GM19239 (cell line): ENCODE measurements at regions not wholly inside any gene's neighbourhood (a gene's known extent, or its start where the extent isn't known, plus 50 kb on each side); places are given as distances from the start of the nearest gene placed in this dataset.

ENCODE experiments used
- DNase-seq: peaks from one replicate; pipeline ENCODE4 v3.0.0; 2011; ENCODE audit warnings: low spot score; ENCODE audit not compliant: insufficient read length
- FAIRE-seq: peaks from 2 replicates; lab custom pipeline; 2011; peaks lifted over from hg19 to GRCh38; lab: Jason Lieb, UNC

DNA sequence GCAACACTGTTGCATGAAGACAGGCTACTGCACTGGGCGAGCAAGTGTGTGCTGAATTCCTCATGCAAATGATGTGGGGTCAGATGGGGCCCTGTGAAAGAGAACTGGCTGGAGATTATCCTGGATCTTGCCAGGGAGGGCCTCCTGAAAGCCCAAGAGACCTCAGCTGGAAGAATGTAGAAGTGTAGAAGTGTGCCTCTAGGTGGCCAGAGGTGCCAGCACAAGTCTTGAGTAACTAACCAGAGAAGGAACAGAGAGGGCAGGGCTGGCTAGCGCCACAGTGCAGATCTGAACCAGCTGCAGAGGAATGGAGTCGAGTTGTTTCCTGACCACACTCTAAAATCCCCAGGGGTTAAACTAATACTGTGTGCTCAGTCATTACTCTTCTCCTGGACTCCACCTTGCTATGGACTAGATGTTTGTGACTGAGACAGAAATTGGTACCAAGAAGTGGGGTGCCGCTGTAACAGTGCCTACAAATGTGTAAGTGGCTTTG lies 399.3 kb downstream of the LRATD1 start:
- FAIRE-seq = no peak
- DNase-seq = peak; percentile 8

DNA sequence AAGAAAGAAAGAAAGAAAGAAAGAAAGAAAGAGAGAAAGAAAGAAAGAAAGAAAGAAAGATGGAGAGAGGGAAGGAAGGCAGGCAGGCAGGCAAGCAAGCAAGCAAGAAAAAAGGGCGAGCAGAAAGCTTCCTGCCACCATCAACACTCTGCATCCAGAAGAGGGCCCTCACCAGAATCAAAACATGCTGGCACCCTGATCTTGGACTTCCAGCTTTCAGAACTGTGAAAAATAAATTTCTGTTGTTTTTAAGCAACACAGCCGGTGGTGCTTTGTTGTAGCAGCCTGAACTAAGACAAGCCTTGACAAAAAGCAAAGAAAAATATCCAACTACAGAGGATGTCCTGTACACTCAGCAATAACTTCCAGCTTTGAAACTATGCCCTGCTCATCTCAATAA lies 401.7 kb downstream of the LRATD1 start:
- DNase-seq (no peak), FAIRE-seq (no peak)

DNA sequence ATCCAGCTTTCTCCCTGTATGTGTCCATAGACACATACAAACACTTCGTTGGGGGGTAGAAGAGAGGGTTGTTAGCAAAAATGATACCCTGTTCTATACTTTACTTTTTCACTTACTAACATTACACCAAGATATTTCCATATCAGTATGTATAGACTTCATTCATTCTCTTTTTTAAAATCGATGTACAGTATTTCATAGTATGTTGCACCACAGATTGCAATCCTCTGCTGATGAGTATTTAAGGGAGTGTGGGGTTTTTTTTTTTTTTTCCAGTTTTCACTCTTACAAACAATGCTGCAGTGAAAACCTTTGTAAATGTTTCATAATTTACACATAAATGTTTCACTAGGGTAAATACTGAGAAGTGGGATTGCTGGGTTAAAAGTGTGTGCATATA lies 402.3 kb downstream of the LRATD1 start:
- DNase-seq (no peak), FAIRE-seq (no peak)

DNA sequence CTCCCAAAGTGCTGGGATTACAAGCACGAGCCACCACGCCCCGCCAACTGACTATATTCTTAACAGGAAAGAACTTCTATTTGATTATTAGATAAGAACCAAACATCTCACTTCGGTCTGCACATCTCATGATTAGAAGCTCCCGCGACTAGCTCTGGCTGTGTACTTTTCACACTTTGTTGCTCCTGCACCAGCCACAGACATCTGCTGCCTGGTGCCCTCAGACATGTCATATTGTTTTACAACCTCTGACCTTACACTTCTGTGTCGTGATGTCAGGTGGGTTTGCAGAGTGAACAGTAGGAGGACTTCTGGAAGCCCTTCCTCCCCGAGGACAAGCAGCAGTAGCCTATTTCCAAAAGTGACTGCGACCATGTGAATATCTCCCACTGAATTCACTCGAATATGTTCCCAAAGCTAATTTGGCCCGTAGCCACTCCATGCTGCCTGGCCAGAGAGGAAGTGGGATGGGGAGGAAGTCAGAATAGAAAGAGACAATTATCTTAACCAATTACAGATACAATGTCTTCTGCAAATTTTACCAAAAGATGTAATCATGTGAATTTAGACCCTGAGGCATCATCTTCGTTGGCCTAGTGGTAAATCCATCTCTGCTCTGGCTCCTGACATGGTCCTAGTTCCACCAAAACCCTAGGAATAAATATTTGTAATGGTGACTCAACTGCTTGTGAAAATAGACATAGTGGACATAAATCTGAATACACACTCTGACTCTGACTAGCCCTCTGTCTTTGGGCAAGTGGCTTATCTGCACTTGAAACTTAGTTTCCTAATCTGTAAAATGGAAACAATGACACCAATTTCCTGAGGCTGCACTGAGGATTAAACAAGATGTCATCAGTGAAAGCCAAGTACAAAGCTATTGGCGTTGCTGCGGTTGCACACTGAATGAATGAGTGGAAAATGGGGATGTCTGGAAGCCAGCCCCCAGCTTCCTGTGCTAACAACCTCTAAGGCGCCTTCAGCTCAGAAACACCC lies 406.1 kb downstream of the LRATD1 start:
- FAIRE-seq = no peak
- DNase-seq = no peak

DNA sequence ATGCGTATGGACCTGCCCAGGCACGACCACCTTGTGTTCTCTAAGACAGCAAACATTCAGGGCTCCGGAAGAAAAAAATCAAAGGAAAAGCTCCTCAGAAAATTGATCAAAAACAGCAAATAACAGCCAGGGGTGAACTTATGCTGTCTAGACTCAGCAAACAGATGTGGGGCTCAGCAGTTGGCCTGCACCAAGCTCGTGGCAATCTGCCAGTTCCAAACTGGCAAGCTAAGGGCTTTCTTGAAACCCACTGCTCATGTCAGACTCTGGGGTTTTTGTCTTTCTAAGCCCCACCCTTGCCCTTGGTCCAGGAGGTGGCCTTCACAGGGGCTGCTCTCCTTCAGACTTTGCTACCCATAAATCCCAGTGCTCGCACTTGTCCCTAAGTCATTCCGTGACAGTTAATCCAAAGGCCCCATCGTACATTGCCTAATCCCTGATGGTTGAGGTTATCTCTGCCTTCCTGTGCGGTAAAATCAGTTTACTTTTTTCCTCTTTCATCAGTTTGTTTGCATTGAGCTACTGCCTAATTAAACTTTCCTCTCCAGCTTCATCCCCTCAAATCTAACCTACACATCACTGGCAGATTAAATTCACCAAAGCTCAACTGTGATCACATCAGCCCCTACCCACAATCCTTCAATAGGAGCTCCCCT lies 408.0 kb downstream of the LRATD1 start:
- DNase-seq (no peak), FAIRE-seq (no peak)

DNA sequence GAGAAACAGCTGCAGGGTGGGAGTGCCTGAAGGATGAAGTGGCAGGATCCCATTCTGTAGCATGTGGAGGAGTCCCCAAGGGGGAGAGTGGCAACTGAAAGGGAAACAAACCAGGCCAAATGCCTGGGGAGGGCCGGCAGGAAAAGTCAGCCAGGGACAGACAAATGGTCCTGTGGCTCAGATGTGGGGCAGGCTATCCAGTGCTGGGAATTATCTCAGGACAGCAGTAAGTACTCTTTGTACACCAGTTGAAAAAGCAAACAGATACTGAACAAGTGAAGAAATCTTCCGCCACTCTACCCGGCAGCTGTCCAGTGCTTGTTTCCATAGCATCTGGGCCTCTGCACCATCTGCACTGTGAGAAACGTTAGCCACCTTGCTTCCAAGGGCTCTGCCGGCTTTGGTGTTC lies 408.9 kb downstream of the LRATD1 start:
- DNase-seq (no peak), FAIRE-seq (no peak)

DNA sequence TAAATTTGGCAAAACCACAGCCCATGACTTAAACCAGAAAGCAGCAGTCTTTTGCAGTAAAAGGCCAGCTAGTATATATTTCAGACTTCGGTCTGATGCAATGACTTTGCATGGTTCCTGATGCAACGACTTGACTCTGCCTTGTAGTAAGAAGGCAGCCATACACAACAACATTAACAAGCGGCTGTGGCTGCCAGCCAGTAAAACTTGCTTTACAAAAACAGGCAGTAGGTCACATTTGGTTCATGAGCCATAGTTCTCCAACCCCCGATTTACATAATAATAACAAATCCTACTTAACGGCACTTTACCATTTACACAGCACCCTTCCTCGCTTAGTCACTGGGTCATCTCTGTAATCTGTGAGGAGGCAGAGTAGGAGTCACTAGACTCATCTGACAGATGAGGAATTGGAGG lies 410.3 kb downstream of the LRATD1 start:
- DNase-seq = no peak
- FAIRE-seq = no peak

DNA sequence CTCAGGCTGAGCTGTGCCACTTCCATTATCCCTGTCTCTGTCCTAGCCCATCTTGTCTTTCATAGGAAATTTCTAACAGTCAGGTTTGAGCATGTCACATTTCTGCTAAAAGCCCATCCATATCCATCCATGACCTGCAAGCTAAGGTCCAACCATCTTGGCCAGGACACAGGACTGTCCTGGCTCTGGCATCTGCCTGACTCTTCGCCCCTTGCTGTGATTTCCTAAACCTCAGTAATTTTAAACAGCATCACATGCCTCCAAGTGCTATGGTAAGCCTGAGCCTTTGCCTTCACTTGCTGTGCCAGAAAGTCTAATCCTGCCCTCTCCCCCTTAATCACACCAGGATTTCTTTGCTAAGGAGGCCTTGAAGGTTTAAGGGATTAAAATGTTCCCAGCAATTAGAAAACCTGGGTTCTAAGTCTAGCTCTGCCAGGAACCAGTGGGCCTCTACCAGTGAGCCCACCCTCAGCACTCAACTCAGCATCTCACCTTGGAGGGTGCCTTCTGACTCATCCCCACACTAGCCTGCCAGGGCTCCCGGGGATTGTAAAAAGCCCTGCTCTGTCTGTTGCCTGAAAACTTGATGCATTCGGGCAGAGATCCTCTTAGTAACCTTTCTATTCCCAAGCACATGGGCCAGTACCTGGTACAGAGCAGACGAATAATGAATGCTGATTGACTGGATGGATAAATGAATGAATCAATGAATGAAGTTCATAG lies 411.0 kb downstream of the LRATD1 start:
- DNase-seq (no peak), FAIRE-seq (no peak)

DNA sequence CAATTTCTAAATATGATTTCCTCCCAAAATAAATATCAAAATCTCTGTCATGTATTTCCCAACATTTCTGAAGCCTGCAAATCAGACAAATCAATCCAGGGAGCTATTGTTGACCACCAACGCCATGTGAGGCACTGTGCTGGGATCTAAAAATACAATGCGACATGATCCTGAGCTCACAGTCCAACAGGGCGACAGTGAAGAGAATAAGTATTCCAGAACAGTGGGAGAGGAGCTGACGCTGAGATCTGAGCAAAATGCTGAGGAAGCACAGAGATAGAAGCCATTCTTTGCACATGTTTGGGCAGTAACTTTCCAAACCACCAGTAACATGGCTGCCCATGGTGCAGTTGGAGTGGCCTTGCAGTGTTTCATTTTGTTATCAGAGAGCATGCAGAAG lies 412.5 kb downstream of the LRATD1 start:
- DNase-seq = no peak
- FAIRE-seq = no peak

DNA sequence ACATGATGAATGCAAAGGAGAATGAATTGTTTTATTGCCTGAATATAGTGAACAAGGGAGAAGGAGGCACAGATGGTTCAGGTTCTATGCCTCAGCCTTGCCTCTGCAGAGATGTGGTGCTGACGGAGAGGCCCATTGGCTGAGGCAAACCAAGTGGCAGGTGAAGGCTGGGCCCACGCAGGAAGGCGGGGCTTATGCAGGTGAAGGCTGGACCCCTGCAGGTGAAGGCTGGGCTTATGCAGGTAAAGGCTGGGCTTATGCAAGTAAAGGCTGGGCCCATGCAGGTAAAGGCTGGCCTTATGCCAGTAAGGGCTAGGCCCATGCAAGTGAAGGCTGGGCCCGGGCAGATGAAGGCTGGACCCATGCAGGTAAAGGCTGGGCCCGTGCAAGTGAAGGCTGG lies 414.7 kb downstream of the LRATD1 start:
- FAIRE-seq = no peak
- no peak for DNase-seq

DNA sequence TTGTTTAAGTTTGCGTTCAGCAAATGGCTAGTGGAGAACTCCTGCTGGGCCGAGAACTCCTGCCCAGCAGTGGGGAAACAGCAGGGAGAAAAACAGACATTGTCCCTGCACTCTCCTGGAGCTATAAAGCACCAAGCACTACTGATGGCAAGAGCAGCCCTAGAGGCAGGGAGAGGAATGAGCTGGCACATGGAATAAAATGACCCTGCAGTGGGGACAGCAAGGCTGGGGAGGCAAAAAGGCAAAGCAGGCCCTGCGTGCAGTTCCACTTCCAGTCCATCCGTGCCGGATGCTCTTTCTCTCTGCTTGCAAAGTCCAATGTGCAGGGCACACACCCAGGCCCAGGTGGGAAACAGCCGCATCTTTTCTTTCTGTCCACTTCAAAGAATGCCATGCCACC lies 415.5 kb downstream of the LRATD1 start:
- FAIRE-seq (no peak), DNase-seq (no peak)

DNA sequence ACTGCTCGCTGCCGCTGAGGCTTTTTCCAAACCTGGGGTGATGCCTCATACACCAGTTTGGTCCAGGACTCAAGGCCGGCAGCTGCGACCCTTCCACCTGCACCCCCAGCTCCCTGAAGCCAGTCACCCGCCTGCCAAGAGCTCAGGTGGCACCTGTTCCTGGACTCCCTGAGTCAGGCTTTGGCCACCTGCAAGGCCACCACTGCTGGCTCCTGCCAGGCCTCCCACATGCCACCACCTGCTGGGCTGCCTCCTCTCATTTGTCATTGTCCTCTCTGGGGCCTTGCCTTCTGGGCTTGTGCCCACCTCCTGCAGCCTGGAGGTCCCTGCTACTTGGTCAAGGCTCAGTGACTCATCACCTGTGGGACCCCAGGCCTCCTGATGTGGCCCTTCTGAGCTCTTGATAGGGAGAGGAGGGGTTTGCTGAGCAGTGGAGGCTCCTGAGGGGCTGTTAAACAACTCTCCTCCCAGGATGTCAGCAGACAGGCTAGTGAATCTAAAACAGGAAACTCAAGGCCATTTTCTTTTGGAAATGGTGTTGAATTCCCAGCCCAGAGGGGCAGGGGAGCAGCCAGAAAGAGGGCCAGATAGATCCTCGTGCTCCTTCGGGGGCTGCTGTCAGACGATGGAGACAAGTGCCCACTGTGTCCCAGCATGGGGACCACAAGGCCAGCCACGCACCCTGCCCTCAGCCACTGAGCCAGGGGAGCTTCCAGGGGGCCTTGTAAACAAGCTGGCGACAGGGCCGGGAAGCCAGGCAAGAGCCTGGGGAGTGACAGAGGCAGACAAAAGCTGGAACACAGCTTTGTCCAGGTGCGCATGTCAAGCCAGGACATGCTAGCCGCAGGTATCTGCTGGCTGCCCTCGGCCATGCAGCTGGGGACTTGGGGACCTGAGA lies 416.8 kb downstream of the LRATD1 start:
- FAIRE-seq (no peak), DNase-seq (no peak)

DNA sequence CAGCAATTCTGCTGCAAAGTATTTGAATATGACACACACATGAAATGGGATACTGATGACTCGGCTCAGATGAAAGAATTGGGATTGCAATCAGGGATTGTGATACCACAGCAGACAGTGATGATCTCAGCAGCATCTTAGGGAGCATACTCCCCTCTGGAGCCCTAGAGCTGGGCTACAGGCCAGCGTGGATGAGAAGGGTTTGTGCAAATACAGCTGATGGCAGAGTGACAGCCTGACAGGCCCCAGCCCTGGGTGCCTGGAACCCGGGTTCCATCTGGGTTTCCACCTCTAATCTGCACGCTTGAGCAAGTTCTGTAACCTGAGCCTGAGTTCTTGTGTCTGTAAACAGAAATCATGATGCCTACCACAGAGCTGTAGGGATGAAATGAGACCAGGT lies 418.0 kb downstream of the LRATD1 start:
- DNase-seq = no peak
- FAIRE-seq = no peak

DNA sequence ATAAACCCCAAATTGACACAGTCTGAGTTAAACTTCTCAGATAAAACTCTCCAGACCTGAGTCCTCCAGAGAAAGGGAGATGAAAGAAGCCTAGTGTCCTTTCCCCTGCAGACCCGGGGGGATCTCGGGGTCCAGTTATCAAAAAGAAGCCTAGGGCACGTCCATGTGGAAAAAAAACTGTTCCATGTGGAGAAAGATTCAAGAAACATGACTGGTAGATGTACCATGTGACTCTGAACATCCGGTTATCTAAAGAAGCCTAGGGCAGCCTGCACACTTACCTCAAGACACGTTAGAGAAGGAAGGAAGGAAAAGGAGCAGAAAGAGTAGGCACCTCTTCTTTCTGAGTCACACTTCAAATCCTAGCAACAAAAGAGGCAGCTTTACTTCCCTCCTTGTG lies 421.0 kb downstream of the LRATD1 start:
- FAIRE-seq (no peak), DNase-seq (no peak)

DNA sequence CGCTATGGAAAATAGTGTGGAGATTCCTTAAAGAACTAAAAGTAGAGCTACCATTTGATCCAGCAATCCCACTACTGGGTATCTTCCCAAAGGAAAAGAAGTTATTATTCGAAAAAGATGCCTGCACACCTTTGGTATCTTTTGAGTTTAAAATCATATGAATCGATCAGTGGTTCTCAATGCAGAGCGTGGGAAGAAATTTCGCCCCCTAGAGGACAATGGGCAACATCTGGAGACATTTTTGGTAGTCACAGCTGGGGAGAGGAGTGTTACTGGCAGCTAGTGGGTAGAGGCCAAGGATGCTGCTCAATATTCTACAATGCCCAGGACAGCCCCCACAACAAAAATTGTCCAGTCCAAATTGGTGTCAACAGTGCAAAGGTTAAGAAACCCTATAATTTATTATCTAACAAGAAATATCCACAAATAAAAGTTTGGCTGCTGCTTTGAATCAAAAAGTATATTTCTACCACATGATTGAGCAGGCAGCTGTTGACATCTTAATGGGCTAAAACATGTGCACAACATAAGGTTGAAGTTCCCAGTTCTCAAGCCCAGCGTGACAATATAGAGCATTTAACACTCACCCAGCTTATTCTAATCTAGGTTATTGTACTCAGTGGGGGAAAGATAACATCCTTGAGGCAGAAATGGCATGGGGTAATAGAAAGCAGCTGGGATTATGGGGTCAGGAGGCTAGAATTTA lies 425.7 kb downstream of the LRATD1 start:
- FAIRE-seq = peak; percentile 76

DNA sequence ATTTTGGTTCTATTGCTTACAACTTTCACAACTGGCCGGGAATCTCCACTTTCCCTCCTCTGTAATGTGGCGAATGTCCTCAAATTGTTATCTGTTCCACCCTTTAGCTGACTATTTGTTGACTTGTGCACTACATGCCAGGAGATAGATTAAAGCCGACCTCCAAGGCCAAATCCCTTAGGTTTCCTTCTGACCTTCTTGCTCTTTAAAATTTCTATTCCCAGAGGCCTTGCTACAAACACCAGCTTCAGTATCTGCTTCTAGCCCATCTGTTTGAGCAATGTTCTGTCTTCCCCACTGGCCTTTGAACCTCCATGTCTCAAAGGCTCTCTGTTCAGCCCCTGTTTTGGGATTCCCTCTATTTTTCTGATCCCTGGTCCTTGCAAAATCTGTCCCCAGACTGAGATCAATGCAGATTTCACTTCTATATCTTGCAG lies 426.2 kb downstream of the LRATD1 start:
- DNase-seq = no peak
- FAIRE-seq = no peak

More for the DNA sequence above, 425.7 kb downstream of the LRATD1 start:
- peak; percentile 9 for DNase-seq

DNA sequence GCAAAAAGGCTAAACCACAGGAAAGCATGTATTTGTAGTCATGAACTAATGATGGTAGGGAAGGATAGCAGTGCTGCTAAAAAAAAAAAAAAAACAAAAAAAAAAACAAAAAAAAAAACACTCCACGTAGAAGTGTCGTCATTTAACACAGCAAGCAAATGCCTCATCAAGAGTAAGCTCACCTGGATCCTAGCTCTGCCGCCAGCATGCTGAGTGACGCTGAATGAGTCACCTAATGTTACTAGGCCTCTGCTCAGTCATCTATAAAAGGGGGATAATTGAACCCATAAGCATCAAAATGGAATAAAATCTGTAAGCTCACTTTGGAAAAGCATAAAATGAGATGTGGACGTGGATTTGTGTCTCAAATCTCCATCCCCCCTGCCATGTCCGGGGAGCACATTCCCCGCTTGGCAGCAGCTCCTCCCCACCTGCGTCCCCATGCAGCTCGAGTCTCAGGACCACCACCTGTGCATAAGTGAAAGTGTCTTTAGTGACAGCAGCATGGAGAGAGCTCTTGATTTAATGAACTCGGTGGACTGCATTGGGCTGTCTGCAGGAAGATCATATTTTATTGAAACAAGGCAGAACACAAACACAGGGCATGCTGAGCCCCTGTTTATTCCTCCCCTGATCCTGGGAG lies 427.5 kb downstream of the LRATD1 start:
- FAIRE-seq = no peak

DNA sequence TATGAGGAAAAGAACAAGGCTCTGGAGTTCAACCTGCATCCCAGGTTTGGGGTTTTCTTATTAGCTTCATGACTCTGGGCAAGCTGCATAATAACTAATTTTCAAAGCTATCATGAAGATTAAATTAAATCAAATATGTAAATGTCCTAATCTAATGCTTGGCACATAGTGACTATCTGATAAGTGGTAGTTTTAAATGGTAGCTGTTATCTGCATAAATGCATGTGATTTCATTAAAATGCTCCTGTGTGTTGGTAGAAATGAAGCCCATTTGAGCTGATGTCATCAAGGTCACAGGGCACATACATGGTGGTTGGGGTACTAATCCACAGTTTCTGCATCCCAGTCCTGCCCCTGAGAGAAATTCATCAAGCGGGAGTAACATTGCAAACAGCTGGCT lies 428.8 kb downstream of the LRATD1 start:
- FAIRE-seq (no peak), DNase-seq (no peak)

More for the DNA sequence above, 427.5 kb downstream of the LRATD1 start:
- DNase-seq = no peak
